WTC11 (cell line): ENCODE measurements at regions not wholly inside any gene's neighbourhood (a gene's known extent, or its start where the extent isn't known, plus 50 kb on each side); places are given as distances from the start of the nearest gene placed in this dataset.

Experiments
- ATAC-seq: fragments of 200-7000 bp; cut with Tn5 transposase; 2 replicates; pipeline ENCODE4 v1.10.0; 2021; ENCODE audit warnings: mild to moderate bottlenecking, moderate library complexity
- CTCF ChIA-PET: fragments of 300-600 bp; sonication (Branson Sonifier 250); formaldehyde crosslinking; loops from one replicate; lab custom pipeline; 2021; ENCODE audit warnings: antibody characterized with exemption; lab: Charles Lee
- POLR2A ChIA-PET: fragments of 350-600 bp; sonication (Branson Sonifier 250); formaldehyde crosslinking; loops from one replicate; lab custom pipeline; 2021; ENCODE audit warnings: antibody characterized with exemption; lab: Charles Lee
- DNase-seq: peaks from one replicate; pipeline ENCODE4 v3.0.0; 2021; ENCODE audit warnings: low spot score
- H3K27ac Mint-ChIP-seq: 2 replicates; pipeline ENCODE4 v1.8.0; 2021; ENCODE audit warnings: mixed read lengths
- H3K27me3 Mint-ChIP-seq: 2 replicates; pipeline ENCODE4 v1.8.0; 2021; ENCODE audit warnings: low read depth, mild to moderate bottlenecking, moderate library complexity, mixed read lengths
- H3K36me3 Mint-ChIP-seq: 2 replicates; pipeline ENCODE4 v1.8.0; 2021; ENCODE audit warnings: mixed read lengths
- H3K4me1 Mint-ChIP-seq: 2 replicates; pipeline ENCODE4 v1.8.0; 2022; ENCODE audit warnings: mixed read lengths
- H3K4me3 Mint-ChIP-seq: 2 replicates; pipeline ENCODE4 v1.8.0; 2021; ENCODE audit warnings: mild to moderate bottlenecking, moderate library complexity, mixed read lengths
- H3K9me3 Mint-ChIP-seq: 2 replicates; pipeline ENCODE4 v1.8.0; 2021; ENCODE audit warnings: mixed read lengths
- AR ChIP-seq: fragments of 250-450 bp; sonication (Bioruptor Pico); IDR thresholded peaks from 2 replicates; pipeline ENCODE4 v1.9.0; 2021; ENCODE audit warnings: mild to moderate bottlenecking
- ATF1 ChIP-seq: sonication (generic); formaldehyde crosslinking; IDR thresholded peaks from 2 replicates; pipeline ENCODE4 v1.8.1; 2023; ENCODE audit warnings: mild to moderate bottlenecking, moderate library complexity, missing genetic modification reagents
- CDX4 ChIP-seq: fragments of 250-450 bp; sonication (Bioruptor Pico); IDR thresholded peaks from 2 replicates; pipeline ENCODE4 v1.9.0; 2021; ENCODE audit warnings: moderate library complexity, mild to moderate bottlenecking, inconsistent platforms, borderline replicate concordance
- CREM ChIP-seq: sonication (generic); formaldehyde crosslinking; IDR thresholded peaks from 2 replicates; pipeline ENCODE4 v1.8.1; 2022; ENCODE audit warnings: mild to moderate bottlenecking, missing genetic modification reagents, moderate library complexity
- ELF4 ChIP-seq: sonication (generic); formaldehyde crosslinking; IDR thresholded peaks from 2 replicates; pipeline ENCODE4 v1.8.1; 2022; ENCODE audit warnings: low read depth, mild to moderate bottlenecking, moderate library complexity, missing genetic modification reagents
- EMX1 ChIP-seq: fragments of 250-450 bp; sonication (Bioruptor Pico); IDR thresholded peaks from 2 replicates; pipeline ENCODE4 v1.8.0; 2021; ENCODE audit warnings: mild to moderate bottlenecking
- ERG ChIP-seq: fragments of 250-450 bp; sonication (Bioruptor Pico); IDR thresholded peaks from 2 replicates; pipeline ENCODE4 v1.8.0; 2021; ENCODE audit warnings: mild to moderate bottlenecking
- FOXP4 ChIP-seq: sonication (generic); formaldehyde crosslinking; IDR thresholded peaks from 2 replicates; pipeline ENCODE4 v1.8.0; 2022; ENCODE audit warnings: mild to moderate bottlenecking, missing genetic modification reagents
- GRHL2 ChIP-seq: fragments of 250-450 bp; sonication (Bioruptor Pico); IDR thresholded peaks from 2 replicates; pipeline ENCODE4 v1.8.0; 2022; ENCODE audit warnings: mild to moderate bottlenecking, moderate library complexity; ENCODE audit not compliant: insufficient replicate concordance, severe bottlenecking
- HMGA2 ChIP-seq: fragments of 250-450 bp; sonication (Bioruptor Pico); IDR thresholded peaks from 2 replicates; pipeline ENCODE4 v1.4.0; 2021; ENCODE audit warnings: mild to moderate bottlenecking, moderate library complexity
- JAZF1 ChIP-seq: fragments of 250-450 bp; sonication (Bioruptor Pico); IDR thresholded peaks from 2 replicates; pipeline ENCODE4 v1.9.0; 2021; ENCODE audit warnings: moderate library complexity, mild to moderate bottlenecking, inconsistent platforms
- KAT7 ChIP-seq: sonication (generic); formaldehyde crosslinking; IDR thresholded peaks from 2 replicates; pipeline ENCODE4 v1.8.1; 2023; ENCODE audit warnings: missing genetic modification reagents, mild to moderate bottlenecking, borderline replicate concordance
- NFATC4 ChIP-seq: fragments of 250-450 bp; sonication (Bioruptor Pico); IDR thresholded peaks from 2 replicates; pipeline ENCODE4 v1.9.0; 2021; ENCODE audit warnings: mild to moderate bottlenecking
- NR3C1 ChIP-seq: sonication (generic); formaldehyde crosslinking; conservative IDR thresholded peaks from 2 replicates; pipeline ENCODE4 v1.8.1; 2023; ENCODE audit warnings: low read depth, mild to moderate bottlenecking, missing genetic modification reagents
- TEAD4 ChIP-seq: sonication (generic); formaldehyde crosslinking; IDR thresholded peaks from 2 replicates; pipeline ENCODE4 v1.8.0; 2022; ENCODE audit warnings: mild to moderate bottlenecking, missing genetic modification reagents
- ZBTB43 ChIP-seq: sonication (generic); formaldehyde crosslinking; IDR thresholded peaks from 2 replicates; pipeline ENCODE4 v1.8.1; 2023; ENCODE audit warnings: mild to moderate bottlenecking, missing genetic modification reagents
- ZNF219 ChIP-seq: sonication (generic); formaldehyde crosslinking; IDR thresholded peaks from 2 replicates; pipeline ENCODE4 v1.8.0; 2023; ENCODE audit warnings: missing genetic modification reagents, mild to moderate bottlenecking, borderline replicate concordance
- ZNF396 ChIP-seq: fragments of 250-450 bp; sonication (Bioruptor Pico); IDR thresholded peaks from 2 replicates; pipeline ENCODE4 v1.8.0; 2021; ENCODE audit warnings: mild to moderate bottlenecking, moderate library complexity, borderline replicate concordance

- TF ChIP-seq ELF4 (CRISPR knock-in tag) (no peak), NR3C1 (CRISPR knock-in tag) (no peak), NFATC4 (CRISPR knock-in tag) (no peak), ZNF219 (CRISPR knock-in tag) (no peak), CREM (no peak), ERG (CRISPR knock-in tag) (no peak)
These were observed 345.4 kb downstream of the ENC1 start (continued) for GRCh38 chr5:74295141-74295540.

GRCh38 chr5:74294231-74294705, 346.3 kb downstream of the ENC1 start:
- POLR2A ChIA-PET: no interaction called here
- Mint-ChIP-seq H3K36me3 (no peaks in the 10 kb centered on the region), H3K27ac (no peak overlapping the region), H3K9me3 (no peaks in the 10 kb centered on the region), H3K4me3 (no peak overlapping the region), H3K4me1 (no peaks in the 10 kb centered on the region), H3K27me3 (no peaks in the 10 kb centered on the region)
- no peak for DNase-seq
- ATAC-seq: no peak
- TF ChIP-seq EMX1 (CRISPR knock-in tag) (no peak), ELF4 (CRISPR knock-in tag) (no peak), KAT7 (CRISPR knock-in tag) (no peak), ZBTB43 (no peak), JAZF1 (CRISPR knock-in tag) (no peak), ATF1 (CRISPR knock-in tag) (no peak)
- CTCF ChIA-PET: no interaction called here

GRCh38 chr5:74293182-74293581, 347.3 kb downstream of the ENC1 start:
- no peaks in the 10 kb centered on the region for H3K36me3 Mint-ChIP-seq
- ATAC-seq (no peak), DNase-seq (no peak)
- TF ChIP-seq EMX1 (CRISPR knock-in tag) (no peak), KAT7 (CRISPR knock-in tag) (no peak), AR (no peak), GRHL2 (no peak), CDX4 (CRISPR knock-in tag) (no peak), ZNF396 (no peak), HMGA2 (CRISPR knock-in tag) (no peak), TEAD4 (no peak), FOXP4 (CRISPR knock-in tag) (no peak)
- TF ChIP-seq, all 79 proteins: peak for 0
- CTCF ChIA-PET: no interaction called here
- Mint-ChIP-seq H3K27me3 (no peaks in the 10 kb centered on the region), H3K4me1 (no peaks in the 10 kb centered on the region), H3K27ac (no peak overlapping the region), H3K4me3 (no peak overlapping the region), H3K9me3 (no peaks in the 10 kb centered on the region)
- POLR2A ChIA-PET: no interaction called here
